ENCODE measurements at regions not wholly inside any gene's neighbourhood (a gene's known extent, or its start where the extent isn't known, plus 50 kb on each side); places are given as distances from the start of the nearest gene placed in this dataset.
A peak's percentile ranks its signal among the peaks of the same experiment; 100 is the strongest.

DNA sequence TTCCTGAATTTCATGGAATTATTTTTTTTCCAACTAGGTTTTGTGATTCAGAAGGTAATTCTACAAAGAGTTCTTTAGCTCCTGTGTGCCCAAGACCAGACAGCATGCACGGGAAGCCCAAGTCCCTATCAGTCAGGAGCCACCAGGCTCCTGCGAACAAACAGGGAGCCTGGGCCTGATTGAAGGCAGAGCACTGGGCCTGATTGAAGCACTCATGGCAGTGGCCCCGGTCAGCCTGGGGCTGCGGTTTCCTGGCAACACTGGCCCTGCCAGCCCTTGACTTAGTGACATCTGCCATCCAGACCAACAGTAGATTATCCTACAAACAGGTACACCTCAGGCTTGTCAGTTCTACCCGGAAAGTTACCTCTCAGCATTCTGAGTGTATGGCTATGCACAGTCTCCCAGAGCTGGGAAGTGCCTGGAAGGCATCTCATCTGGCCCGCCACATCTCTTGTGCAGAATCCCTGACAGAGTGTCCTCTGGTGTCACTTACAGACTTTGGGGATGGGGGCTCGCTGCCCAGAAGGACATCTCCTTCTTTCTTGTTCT is 133.8 kb downstream of the VEGFA start:
- no peak for DNase-seq

DNA sequence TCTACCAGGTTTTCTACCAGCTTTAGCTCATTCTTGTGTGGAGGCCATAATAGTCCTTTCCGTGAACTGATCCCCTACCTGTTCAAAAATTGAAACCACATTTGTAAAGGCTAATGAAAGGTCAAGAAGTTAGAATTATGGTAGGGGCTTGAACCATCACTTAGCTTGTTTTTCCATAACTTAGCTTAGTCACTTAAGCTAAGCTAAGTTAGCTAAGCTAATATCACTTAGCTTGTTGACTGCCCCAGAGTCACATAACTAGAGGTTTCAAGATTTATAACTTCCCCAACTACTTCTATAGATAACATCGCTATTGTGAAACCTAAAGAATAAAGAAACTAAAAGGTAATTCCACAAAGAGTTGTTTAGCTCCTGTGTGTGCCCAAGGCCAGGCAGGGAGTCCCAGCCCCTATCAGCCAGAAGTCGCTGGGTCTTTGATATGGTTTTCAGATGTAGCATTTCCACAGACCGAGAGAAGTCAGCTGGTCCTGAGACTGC is 131.8 kb downstream of the VEGFA start:
- no peak for DNase-seq

DNA sequence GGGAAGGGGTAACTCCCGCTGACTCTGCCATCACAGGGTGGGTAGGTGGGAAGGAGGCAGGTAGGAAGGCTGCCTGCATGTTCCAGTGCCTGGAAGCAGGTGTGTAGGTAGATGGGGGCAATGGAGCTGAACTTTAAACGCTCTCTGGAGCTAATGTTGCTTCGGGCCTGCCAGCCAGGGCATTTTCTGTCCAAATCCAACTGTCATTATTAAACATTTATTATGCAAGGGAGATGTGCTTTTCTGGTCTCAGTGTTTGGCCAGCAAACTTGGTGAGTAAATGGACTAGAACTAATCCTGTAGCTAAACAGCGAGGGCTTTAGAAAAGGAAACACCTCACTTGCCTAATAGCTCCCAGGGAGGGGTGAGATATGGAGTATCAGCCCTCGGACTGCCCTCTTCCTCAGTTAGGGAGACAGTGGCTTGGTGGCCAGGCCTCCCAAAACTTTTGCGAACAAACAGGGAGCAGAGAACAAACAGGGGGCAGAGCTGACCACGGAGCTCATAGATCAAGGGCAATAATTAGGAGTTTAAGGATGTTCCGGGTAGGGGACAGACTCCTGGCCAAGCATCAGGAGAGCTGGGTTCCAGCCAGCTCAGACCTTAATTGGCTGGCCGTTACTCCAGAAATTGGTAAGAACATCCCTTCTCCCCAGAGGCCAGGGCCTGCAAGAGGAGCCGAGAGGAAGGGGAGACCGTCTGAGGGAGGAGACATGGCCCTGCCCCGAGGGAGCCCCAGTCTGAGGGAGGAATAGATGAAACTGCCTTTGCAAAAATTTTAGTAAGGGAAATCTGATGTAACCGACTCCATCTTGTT is 131.1 kb downstream of the VEGFA start:
- DNase-seq: no peak

DNA sequence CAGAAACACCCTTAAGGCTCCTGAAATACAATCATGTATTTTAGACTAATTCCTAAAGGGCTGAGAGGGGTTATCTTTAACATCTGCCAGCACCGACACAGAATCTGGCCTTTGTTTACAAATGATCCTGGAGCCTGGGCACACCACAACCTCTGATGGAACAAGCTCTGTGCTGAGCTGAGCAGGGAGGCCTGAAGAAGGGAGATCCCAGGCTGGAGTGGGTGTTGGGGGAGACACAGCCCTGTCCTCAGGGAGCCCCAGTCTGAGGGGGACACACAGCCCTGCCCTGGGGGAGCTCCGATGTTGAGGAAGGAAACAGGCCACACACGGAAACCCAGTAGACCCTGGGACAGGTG is 130.5 kb downstream of the VEGFA start:
- DNase-seq: no peak

DNA sequence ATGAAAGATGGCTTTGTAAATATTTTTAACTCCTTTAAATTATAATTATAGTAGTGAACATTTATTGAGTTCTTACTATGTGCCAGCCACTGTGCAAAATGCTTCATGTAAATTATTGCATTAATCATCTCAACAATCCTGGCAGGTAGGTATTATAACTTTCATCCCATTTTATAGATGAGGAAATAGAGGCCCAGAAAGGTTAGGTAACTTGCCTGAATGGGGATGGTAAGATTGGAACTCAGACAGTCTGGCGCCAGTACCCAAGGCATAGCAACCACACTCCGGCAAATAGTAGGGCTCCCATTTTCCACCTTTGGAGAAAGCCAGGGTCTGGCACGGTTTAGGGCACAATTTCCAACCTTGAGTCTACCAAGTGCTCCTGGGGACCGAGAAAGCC is 129.8 kb downstream of the VEGFA start:
- DNase-seq: no peak

- no peak for DNase-seq
These were observed 128.5 kb downstream of the VEGFA start for GRCh38 chr6:43898358-43899131.

DNA sequence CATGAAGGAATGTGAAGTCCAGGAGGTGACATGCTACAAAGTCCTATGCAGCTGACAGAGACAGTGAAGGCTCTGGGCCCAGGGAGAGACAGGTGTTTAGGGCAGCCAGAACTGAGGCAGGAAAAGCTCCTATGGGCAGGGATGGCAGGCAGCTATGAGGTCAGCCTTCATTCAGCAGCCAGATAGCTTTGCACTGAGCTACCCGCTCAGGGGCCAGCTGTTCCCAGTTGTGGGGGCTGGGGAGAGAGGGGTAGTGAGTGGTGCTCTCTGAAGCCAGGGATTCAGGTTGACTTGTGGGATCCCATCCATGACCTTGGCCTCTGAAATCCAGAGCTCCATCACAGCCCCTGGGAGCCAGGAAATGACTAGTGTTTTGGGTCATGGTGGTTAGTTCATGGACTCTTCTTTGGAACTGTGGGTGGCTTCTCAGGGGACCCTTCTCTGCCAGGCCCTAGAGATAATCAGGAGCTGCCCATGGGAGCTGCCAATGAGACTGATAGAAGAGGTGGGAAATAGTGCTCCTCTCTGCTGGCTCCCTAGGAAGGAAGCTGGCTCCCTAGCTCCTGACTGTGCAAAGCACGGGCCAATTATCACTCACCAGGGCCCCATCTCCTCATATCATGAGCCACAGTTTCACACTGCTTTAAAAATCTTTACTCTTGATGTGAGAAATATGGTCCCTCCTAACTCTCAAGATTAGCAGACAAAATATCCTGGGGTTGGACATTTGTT is 127.7 kb downstream of the VEGFA start:
- no peak for DNase-seq

GRCh38 chr6:43896329-43897255 is 126.6 kb downstream of the VEGFA start:
- no peak for DNase-seq

DNA sequence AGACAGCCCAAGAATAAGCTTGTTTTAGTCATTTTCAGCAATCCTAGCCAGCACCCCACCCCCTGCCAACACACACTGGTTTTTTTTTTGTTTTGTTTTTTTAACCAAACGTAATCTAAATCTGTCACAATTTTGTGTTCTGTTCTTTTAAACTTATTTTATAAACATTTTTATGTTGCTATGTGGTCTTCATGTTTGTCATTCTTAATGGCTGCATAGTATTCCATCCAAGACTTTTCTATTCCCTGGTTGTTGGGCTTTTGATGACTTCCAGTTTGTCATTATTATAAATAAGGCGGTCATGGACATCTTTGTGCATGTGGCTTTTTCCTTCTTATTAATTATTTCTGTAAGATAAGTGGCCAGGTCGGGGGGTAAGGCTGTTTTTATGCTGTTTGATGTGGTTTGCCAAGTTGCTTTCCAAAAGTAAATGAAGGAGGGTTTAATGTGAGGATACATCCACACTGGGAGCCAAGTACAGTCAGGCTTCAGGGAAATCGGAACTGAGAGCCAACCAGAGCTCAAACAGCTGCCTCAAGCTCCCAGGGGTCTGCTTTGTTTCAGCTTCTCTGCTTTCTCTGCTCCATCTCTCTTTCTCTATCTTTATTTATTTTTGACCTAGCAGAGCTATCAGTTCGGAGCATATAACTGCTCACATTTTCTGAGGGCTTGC is 125.8 kb downstream of the VEGFA start:
- no peak for DNase-seq

- DNase-seq: no peak
These were observed 123.1 kb downstream of the VEGFA start for GRCh38 chr6:43893073-43893472.

GRCh38 chr6:43891072-43891870 is 121.3 kb downstream of the VEGFA start:
- peak; percentile 44 for DNase-seq

GRCh38 chr6:43890197-43891062 is 120.4 kb downstream of the VEGFA start:
- peak; percentile 46 for DNase-seq

GRCh38 chr6:43887906-43888683 is 118.1 kb downstream of the VEGFA start:
- DNase-seq: no peak

- DNase-seq: peak; percentile 32
These were observed 117.4 kb downstream of the VEGFA start for GRCh38 chr6:43887340-43887858.

GRCh38 chr6:43886717-43887339 is 116.8 kb downstream of the VEGFA start:
- DNase-seq: no peak

DNA sequence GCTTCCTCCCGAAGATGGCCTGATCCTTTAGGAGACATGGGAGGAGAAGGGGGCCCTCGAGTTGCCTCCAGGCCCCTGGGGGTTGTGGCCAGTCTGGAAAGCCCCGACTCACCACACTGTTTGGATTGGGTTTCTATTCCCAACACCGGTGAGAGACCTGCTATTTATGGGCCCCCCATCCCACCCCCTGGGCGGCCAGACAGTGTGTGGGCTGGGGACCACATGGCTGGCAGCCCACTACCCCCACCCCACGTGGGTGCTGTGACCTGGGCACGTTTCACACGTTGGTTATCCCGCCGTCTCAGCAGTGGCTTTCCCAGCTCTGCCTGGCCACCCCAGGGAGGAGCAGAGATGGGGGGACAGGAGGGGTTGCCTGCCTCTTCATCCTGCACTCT is 116.1 kb downstream of the VEGFA start:
- no peak for DNase-seq

- DNase-seq: no peak
These were observed 115.5 kb downstream of the VEGFA start for GRCh38 chr6:43885399-43886066.
